GM19452 (cell line): ENCODE measurements at regions not wholly inside any gene's neighbourhood (a gene's known extent, or its start where the extent isn't known, plus 50 kb on each side); places are given as distances from the start of the nearest gene placed in this dataset.
"Not testable (repeated sequence)": the region's sequence is repeated elsewhere in the genome, so short reads cannot be mapped to it uniquely, and the experiment has no call there.

ENCODE experiments used
- ATAC-seq: cut with Tn5 transposase; IDR thresholded peaks from one replicate; pipeline ENCODE4 v1.9.1; 2021; ENCODE audit not compliant: unreplicated experiment

GRCh38 chr5:130616161-130616560 lies 548.9 kb downstream of the HINT1 start:
- no peak for ATAC-seq

DNA sequence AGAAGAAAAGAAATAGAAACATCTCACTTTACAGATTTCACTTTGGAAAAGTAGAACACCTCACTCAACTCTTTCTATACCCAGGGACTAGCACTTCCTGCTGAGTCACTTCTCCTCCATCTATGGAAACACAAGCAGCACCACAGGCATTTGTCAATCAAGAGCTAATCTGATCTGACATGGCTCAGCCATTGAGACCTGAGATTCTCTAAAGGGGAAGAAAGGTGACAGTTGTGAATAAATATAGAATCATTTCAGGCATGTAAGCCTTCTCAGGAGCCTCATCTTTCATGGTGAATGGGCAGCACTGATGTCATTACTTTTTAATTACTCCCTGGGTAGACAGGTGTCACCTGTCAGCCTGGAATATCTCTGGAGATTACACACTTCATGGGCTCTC lies 559.8 kb downstream of the HINT1 start:
- no peak for ATAC-seq

DNA sequence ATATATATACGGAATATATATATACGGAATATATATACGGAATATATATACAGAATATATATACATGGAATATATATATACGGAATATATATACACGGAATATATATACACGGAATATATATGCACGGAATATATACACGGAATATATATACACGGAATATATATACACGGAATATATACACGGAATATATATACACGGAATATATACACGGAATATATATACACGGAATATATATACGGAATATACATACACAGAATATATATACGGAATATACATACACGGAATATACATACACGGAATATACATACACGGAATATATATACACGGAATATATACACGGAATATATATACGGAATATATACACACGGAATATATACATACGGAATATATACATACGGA lies 568.4 kb downstream of the HINT1 start:
- ATAC-seq: not testable (repeated sequence)

GRCh38 chr5:130580264-130580663 lies 584.8 kb downstream of the HINT1 start:
- no peak for ATAC-seq

GRCh38 chr5:130578354-130578753 lies 586.7 kb downstream of the HINT1 start:
- no peak for ATAC-seq

DNA sequence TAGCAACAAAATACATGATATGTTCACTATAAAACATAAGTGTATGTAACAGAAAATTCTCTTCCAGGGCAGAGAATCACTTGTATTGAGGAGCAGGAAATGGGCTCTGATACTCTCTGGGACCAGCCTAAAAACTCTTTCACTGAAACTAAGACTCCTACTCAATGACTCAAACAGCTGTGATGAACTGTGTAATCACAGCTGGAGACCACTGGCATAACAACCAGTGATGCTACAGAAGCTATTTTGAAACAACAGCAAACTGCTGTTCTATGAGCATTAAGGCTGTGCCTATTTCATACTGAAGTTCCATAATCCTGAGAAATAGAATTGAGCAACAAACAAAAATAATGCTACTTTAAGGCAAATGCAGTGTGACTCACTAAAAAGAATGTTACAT lies 594.0 kb downstream of the HINT1 start:
- no peak for ATAC-seq

DNA sequence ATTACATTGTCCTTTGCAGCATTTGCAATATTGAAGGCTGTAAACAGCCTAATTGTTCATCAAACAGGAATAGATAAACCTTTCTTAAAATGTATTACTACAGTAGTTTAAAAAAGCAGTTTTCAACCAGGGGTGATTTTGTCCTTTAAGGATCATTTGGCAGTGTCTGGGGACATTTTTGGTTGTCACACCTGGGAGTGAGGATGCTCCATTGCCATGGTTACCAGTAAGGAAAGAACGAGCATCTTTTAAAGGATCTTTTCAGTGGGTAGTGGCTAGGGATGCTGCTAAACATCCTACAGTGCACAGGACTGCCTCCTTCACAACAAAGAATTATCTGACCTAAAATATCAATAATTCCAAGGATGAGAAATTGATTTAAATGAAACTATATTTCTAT lies 596.3 kb downstream of the HINT1 start:
- no peak for ATAC-seq

DNA sequence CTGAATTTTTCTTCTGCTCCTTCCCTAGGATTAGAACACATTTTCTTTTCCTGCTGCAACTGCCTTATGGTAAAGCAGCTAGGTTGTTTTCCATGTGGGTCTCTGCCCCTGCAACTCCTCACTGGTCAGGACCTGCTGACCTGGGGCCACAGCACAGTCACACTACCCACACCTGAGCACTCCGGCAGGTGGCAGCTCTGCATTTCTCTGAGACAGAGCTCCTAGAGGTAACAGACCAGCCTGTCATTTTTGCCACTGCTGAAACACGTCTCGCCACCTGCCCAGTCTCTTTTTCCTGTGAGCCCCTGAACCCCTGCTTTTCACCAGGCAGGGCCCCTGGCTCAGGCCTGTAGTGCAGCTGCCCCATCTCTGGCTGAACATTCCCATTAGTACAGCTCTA lies 609.6 kb downstream of the HINT1 start:
- no peak for ATAC-seq

- ATAC-seq: no peak
These were observed 614.5 kb downstream of the HINT1 start for GRCh38 chr5:130550562-130550928.

DNA sequence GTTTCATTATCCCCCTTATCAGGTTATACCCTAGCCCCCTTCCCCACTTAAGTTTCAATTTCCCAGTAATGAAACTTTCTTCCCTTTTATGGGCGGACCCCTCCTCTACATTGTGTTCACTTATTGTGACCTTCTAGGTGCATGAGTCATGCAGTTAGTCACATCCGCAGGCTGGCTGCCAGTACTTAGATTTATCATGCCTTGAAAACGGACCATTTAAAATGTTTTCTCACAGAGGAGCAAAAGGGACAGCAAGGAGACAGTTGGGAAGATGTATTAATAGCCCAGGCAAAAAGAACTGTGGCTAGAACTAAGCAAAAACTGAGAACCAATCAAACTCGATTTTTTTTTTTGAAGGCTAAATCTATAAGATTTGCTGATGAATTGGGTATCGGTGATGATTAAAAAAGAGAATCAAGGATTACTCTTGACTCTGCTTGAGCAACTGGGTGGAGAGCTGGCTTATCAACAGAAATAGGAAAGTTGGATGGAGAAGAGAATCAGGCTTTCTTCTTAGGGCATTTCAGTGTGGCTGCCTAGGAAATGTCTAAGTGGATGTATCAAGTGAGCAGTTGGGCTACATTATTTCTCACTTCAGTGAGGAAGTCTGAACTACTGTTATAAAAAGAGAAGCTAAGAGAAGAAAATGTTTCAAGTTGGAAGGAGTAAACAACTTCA lies 615.0 kb downstream of the HINT1 start:
- no peak for ATAC-seq

DNA sequence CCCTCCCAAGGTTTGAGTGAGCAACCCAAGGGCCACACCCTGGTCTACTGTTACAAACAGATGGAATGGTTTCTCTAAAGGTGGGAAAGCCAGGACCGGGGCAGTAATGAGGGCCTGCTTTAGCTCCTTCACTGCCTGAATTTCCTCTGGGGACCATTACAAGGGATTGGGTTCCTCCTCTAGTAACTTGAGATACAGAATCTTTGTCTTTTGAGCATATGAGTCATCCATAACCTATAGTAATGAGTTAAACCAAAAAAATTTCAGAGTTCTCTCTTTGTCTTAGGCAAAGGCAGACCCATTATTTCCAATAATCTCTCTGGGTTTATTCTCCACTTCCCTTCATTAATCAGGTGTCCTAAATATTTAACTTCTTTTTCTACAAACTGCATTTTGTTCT lies 618.8 kb downstream of the HINT1 start:
- no peak for ATAC-seq

- ATAC-seq: no peak
These were observed 619.8 kb downstream of the HINT1 start for GRCh38 chr5:130545291-130545690.

GRCh38 chr5:130541617-130542221 lies 623.3 kb downstream of the HINT1 start:
- ATAC-seq: peak; percentile 79

GRCh38 chr5:130536691-130537090 lies 628.4 kb downstream of the HINT1 start:
- no peak for ATAC-seq

DNA sequence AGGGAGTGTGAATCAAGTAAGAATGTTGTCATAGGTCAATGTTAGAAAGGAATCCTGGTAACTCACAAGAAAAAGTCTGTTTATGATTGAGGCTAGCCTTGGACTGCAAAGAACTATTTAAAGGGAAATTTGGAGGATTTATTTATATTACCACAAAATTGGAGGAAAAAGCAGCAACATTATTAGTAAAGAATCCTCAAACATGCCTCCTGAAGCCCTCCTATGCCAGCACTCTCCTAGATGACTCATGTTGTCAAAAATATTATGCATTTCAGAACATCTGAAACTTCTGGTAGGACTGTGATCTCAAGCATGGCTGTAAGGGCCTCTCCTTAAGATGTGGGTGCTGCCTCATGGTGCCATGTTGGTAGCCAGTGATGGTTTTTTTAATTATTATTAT lies 628.5 kb downstream of the CHSY3 start:
- ATAC-seq: no peak

DNA sequence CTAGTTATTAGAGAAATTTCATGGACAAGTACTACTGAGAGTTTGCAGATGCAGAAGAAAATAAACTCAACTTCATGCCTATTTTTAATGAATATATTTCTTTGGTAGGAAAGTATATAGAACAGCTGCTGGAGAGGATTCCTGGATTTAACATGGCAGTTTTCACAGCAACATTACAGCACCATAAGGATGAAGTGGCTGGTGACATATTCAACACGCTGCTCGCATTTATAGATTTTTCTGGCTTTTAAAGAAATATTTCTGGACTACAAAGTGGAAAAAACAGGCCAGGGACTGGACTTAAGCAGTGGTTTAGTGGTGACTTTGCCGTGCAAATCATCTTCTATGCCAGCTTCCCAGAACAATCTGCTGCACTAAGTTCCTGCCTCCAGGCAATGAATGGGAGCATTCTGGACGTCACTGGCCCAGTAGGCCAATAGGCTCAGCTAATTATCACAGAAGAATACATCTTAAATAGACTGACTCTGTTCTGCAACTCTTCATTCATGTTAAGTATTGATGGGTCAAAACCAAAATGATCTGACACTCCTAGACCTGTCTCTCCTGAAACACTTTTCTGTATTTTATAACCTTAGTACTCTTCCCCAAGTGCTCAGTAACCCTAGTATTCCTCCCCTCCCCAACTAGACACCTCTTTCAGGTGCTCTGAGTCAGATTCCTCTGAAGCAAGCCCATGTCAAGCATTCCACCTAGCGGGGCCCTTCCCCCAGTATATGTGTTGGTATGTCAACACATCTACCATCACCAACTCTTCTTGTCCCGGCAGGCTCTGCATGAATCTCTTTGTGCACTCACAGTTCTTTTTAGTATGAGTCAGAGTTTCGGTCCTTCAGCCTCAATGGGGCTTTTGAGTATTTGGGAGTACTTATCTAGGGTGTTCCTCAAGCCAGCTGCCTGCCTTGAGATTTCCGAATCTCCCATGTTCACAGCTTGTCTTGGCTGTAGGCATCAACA lies 625.5 kb downstream of the CHSY3 start:
- no peak for ATAC-seq

GRCh38 chr5:130529111-130529510 lies 624.8 kb downstream of the CHSY3 start:
- ATAC-seq: no peak

- ATAC-seq: no peak
These were observed 624.2 kb downstream of the CHSY3 start for GRCh38 chr5:130528474-130528873.

- ATAC-seq: no peak
These were observed 622.4 kb downstream of the CHSY3 start for GRCh38 chr5:130526708-130527107.

DNA sequence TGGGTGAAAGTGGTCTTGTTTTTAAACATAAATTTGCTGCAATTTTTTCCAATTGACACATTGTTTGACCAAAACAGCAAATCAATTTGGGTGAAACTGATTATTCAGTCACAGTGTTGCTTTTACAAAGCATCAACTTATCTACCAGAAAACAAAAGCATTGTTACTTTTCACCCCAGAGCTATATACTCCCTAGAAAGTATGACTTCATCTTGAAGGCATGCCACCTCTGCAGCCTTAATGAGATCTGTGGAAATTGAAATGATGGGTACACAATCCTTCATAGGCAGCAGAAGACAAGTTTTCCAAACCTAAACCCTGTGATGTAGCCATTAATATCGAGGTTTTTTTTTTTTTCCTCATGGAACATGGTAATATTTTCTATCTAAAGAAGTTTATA lies 615.9 kb downstream of the CHSY3 start:
- ATAC-seq: no peak

DNA sequence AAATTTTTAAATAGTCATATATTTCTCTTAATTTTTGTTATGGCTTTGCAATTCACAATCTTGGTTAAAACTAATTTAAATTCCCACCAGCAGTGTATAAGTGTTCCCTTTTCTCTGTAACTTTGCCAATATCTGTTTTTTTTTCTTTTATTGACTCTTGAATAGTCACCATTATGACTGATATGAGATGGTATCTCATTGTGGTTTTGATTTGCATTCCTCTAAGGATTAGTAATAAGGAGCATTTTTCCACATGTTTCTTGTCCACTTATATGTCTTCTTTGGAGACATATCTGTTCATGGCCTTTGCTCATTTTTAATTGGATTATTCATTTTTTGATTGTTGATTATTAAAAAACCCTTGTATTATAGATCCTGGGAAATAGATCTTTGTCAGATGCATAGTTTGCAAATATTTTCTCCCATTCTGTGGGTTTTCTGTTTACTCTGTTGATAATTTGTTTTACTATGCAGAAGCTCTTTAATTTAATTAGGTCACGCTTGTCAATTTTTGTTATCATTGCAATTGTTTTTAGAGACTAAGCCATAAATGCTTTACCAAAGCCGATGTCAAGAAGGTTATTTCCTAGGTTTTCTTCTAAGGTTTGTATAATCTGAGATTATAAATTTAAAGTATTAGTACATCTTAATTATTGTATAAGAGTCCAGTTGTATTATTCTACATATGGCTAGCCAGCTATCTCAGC lies 610.9 kb downstream of the CHSY3 start:
- no peak for ATAC-seq
